ENCODE measurements at regions not wholly inside any gene's neighbourhood (a gene's known extent, or its start where the extent isn't known, plus 50 kb on each side); places are given as distances from the start of the nearest gene placed in this dataset.
"Not testable (repeated sequence)": the region's sequence is repeated elsewhere in the genome, so short reads cannot be mapped to it uniquely, and the experiment has no call there.

GRCh38 chr1:80211691-80212380 lies 1205.3 kb upstream of the ADGRL4 start:
- DNase-seq = no peak

- DNase-seq = no peak
Observed at GRCh38 chr1:80202118-80202517, 1195.6 kb upstream of the ADGRL4 start.

- DNase-seq = no peak
Observed at GRCh38 chr1:80194221-80194620, 1187.7 kb upstream of the ADGRL4 start.

- no peak for DNase-seq
Observed at GRCh38 chr1:80181418-80181817, 1174.9 kb upstream of the ADGRL4 start.

- no peak for DNase-seq
Observed at GRCh38 chr1:80171631-80172030, 1165.1 kb upstream of the ADGRL4 start.

GRCh38 chr1:80170811-80171485 lies 1164.4 kb upstream of the ADGRL4 start:
- no peak for DNase-seq

GRCh38 chr1:80164150-80164549 lies 1157.6 kb upstream of the ADGRL4 start:
- DNase-seq = no peak

GRCh38 chr1:80163686-80164085 lies 1157.2 kb upstream of the ADGRL4 start:
- DNase-seq = no peak

GRCh38 chr1:80158771-80159170 lies 1152.2 kb upstream of the ADGRL4 start:
- DNase-seq = no peak

GRCh38 chr1:80158266-80158665 lies 1151.7 kb upstream of the ADGRL4 start:
- no peak for DNase-seq

GRCh38 chr1:80155371-80155770 lies 1148.8 kb upstream of the ADGRL4 start:
- no peak for DNase-seq

GRCh38 chr1:80154176-80154575 lies 1147.6 kb upstream of the ADGRL4 start:
- no peak for DNase-seq

- no peak for DNase-seq
Observed at GRCh38 chr1:80153762-80154161, 1147.2 kb upstream of the ADGRL4 start.

- DNase-seq = no peak
Observed at GRCh38 chr1:80143361-80143760, 1136.8 kb upstream of the ADGRL4 start.

- DNase-seq = not testable (repeated sequence)
Observed at GRCh38 chr1:80137946-80138602, 1131.5 kb upstream of the ADGRL4 start.

- no peak for DNase-seq
Observed at GRCh38 chr1:80113168-80114038, 1106.9 kb upstream of the ADGRL4 start.

- no peak for DNase-seq
Observed at GRCh38 chr1:80101159-80101558, 1094.6 kb upstream of the ADGRL4 start.

GRCh38 chr1:80099713-80100112 lies 1093.2 kb upstream of the ADGRL4 start:
- no peak for DNase-seq

GRCh38 chr1:80085067-80085466 lies 1078.5 kb upstream of the ADGRL4 start:
- no peak for DNase-seq

- peak; percentile 95 for DNase-seq
Observed at GRCh38 chr1:80083892-80084291, 1077.4 kb upstream of the ADGRL4 start.

GRCh38 chr1:80076469-80076868 lies 1069.9 kb upstream of the ADGRL4 start:
- DNase-seq = no peak

GRCh38 chr1:80075351-80075750 lies 1068.8 kb upstream of the ADGRL4 start:
- no peak for DNase-seq

- no peak for DNase-seq
Observed at GRCh38 chr1:80072563-80072962, 1066.0 kb upstream of the ADGRL4 start.

All from NCI-H510A treated with DMSO at 0.1 percent for 48 hours (cell line).